GM21447 (cell line): ENCODE measurements at regions not wholly inside any gene's neighbourhood (a gene's known extent, or its start where the extent isn't known, plus 50 kb on each side); places are given as distances from the start of the nearest gene placed in this dataset.
A peak's percentile ranks its signal among the peaks of the same experiment; 100 is the strongest.

Experiments used
- ATAC-seq: cut with Tn5 transposase; IDR thresholded peaks from one replicate; pipeline ENCODE4 v1.9.1; 2021; ENCODE audit not compliant: unreplicated experiment

DNA sequence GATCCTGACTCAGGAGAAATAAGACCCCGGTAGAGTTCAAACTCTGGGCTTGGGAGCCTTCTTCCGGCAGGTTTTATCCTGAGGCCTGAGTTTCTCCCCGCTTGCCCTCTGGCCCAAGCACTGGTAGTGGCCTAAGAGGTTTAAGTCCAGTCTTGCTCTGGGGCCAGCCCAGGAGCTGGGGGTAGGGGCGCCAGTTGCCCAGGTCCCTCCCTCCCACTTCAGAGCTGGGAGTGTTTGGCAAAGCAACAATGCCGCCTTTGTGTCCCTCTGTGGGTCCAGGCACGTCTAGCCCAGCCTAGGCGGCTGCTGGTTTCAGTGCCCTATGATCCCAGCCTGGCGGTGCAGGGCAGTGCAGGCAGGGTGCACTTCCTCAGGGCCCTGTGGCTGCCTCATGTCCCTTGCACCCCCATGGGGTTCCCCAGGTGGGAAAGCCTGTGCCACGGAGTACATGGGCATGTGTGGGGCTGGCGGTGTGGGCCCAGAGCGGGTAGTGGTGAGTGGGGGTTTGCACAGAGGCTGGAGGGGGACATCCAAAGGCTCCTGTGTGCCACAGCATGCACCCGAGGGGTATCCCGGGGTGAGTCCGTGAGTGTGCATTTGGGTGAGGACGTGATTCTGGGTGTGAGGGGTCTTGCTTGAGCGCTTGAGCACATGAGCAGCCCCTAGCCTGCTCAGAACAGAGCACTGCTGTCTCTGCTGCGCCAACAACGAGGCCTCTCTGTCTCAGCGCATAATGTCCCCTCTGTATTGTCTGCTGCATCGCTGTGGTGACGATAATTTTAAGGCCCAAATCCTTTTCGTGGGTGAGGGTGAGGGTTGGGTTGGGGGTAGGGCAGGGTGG is 61.7 kb upstream of the PSD2 start:
- no peak for ATAC-seq

- no peak for ATAC-seq
Measured at GRCh38 chr5:139734539-139734916, 61.1 kb upstream of the PSD2 start.

DNA sequence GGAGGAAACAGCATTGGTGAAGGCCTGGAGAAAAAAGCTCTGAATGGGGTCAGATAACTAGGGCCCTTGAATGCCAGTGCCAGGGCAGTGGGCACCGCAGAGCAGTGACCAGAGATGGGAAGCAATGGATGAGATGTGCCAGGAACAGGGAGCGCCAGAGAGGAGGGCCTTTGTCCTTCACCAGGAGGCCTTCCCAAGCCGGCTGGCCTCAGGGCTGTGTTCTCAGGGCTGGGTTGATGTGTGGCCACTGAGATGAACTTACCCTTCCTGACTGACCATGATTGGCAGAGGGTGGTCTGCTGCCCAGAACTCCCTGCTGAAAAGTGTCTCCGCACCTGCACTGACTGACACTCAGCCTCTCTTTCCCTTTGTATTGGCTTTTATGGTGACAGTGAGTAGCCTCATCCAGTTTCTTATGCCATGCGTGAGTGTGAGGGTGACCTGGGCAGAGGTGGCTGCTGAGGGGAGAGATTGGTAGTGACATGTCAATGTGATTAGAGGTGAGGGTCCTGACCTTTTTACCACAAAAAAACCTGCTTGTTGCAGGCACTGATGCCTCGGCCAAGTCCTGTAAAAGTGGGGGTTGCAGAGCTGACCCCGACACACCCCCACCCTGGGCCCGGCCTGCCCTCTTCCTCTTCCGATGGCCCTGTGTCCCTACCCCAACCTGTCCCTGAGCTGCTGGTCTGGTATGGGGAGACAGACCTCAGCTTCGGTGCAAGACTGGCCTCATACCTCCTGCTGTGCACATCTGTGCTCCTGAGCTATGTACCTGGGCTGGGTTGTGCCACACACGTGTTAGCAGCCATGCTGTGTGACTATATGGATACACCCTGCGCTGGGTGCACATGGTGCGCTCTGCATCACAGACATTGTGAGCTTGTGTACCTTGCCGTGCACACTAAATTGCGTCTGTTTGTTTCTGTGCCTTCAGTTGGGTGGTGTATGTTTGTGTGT is 57.1 kb upstream of the PSD2 start:
- no peak for ATAC-seq

- no peak for ATAC-seq
Measured at GRCh38 chr5:139739150-139739974, 56.2 kb upstream of the PSD2 start.

- ATAC-seq, result no peak
Measured at GRCh38 chr5:139740138-139740991, 55.2 kb upstream of the PSD2 start.

- ATAC-seq, result no peak
Measured at GRCh38 chr5:139740992-139741672, 54.5 kb upstream of the PSD2 start.

DNA sequence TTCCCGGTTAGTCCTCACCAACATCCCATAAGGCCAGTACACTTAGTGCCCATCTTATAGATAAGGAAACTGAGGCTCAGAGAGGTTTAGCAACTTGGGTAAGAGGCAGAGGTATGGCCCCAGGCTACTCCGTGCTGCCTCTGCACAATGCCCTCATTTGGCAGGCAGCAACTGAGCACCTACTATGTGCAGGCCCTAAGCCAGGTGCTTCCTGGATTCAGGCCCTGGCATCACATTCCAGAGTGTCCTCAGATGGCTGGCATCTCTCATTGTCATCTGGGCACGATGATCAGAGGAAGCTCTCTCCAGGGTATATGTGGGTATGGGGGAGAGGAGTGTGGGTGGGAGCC is 53.8 kb upstream of the PSD2 start:
- no peak for ATAC-seq

GRCh38 chr5:139742173-139742903 is 53.3 kb upstream of the PSD2 start:
- no peak for ATAC-seq

- no peak for ATAC-seq
Measured at GRCh38 chr5:139743001-139743771, 52.4 kb upstream of the PSD2 start.

DNA sequence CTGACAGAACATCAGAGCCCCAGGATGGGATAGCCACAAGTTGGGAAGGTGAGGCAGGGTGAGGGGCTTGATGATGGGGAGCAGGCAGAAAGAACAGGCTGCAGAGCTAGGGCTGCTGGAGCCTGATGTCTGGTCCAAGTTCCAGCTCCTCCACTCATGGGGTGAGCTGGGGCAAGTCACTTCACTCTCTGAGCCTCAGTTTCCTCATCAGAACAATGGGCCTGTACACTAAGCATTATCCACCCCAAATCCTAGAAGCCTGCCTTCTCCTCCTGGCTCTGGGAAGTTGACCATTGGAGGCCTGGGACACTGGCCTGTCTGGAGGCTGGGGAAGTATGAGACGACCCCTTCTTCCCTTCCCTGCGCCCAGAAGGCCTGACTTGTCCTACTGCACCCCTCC is 51.8 kb upstream of the PSD2 start:
- no peak for ATAC-seq

- ATAC-seq, result no peak
Measured at GRCh38 chr5:139744471-139745131, 51.0 kb upstream of the PSD2 start.

- no peak for ATAC-seq
Measured at GRCh38 chr5:139745132-139745799, 50.3 kb upstream of the PSD2 start.

- ATAC-seq, result peak; percentile 28
Measured at GRCh38 chr5:139745800-139746690, 49.6 kb upstream of the PSD2 start.
